Cardiac muscle cell (in vitro differentiated cells and primary cell): ENCODE measurements at regions not wholly inside any gene's neighbourhood (a gene's known extent, or its start where the extent isn't known, plus 50 kb on each side); places are given as distances from the start of the nearest gene placed in this dataset.

ENCODE experiments used
- DNase-seq, 2 donors: peaks; one replicate each; pipeline versions ENCODE4 v3.0.0 to v3.0.0-alpha.2; 2010 to 2017; ENCODE audit warnings: low read depth in 1 of 2, low spot score in 1 of 2
- H3K27ac ChIP-seq: fragments of 200-600 bp; sonication (generic); 2 replicates; pipeline ENCODE4 v1.5.1; 2016
- H3K27me3 ChIP-seq: fragments of 200-600 bp; sonication (generic); 2 replicates; pipeline ENCODE4 v1.6.0; 2016; ENCODE audit warnings: control low read depth
- H3K36me3 ChIP-seq: fragments of 200-600 bp; sonication (generic); 2 replicates; pipeline ENCODE4 v1.5.1; 2016; ENCODE audit warnings: control low read depth
- H3K4me1 ChIP-seq: fragments of 200-600 bp; sonication (generic); 2 replicates; pipeline ENCODE4 v1.8.1; 2017; ENCODE audit warnings: low read depth, mild to moderate bottlenecking, mixed run types
- H3K4me3 ChIP-seq: fragments of 200-600 bp; sonication (generic); 2 replicates; pipeline ENCODE4 v1.5.1; 2016; ENCODE audit warnings: mild to moderate bottlenecking
- H3K9me3 ChIP-seq: fragments of 200-600 bp; sonication (generic); 2 replicates; pipeline ENCODE4 v1.5.1; 2017; ENCODE audit warnings: low read depth, mild to moderate bottlenecking, control low read depth
- TF ChIP-seq, protein P1 (sequence below): IDR thresholded peaks from 2 replicates; pipeline ENCODE4 v1.5.1; 2012; ENCODE audit warnings: low read depth, mild to moderate bottlenecking, low read length

DNA sequence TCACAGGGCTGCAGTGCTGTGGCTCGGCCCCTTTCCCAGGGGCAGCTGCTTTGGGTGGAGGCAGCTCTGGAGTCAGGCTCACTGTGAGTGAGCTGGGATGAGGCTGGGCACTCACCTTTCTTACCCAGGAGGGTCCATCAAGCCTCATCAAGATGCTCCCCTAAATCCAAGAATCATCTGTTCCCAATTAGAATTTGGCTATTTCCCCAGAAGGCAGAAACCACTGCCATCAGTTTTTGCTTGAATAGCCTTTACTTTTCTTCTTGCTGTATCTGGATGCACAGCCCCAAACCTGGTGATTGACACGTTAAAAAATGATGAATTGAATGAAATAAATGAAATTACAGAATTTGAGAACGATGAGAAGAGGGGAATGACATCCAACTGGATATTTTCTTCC lies 74.3 kb upstream of the LYZL1 start:
- no peak overlapping the region for H3K27ac ChIP-seq
- no peaks in the 10 kb centered on the region for H3K4me1 ChIP-seq
- no peak for DNase-seq

DNA sequence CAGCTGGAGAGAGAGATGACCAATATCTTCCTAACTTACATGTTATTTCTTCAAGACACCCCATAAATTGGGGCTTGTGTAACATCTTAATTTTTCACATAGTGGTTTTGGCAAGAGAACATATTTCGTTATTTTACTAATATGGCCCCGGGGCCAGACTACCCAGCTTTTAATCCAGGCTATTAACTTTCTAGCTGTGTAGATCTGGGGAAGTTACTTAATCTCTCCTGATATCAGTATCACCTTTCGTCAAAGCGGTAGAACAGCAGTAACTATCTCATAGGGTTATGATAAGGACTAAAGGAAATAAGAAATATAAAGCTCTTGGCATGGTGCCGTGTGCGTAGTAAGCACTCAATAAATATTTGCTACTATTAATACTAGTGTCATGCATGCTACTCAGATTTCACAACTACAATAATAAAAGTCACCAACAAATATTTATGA lies 71.6 kb upstream of the LYZL1 start:
- Histone ChIP-seq H3K36me3 (no peaks in the 10 kb centered on the region), H3K9me3 (no peaks in the 10 kb centered on the region), H3K27ac (no peak overlapping the region), H3K27me3 (no peaks in the 10 kb centered on the region), H3K4me3 (no peak overlapping the region), H3K4me1 (no peaks in the 10 kb centered on the region)
- TF ChIP-seq, protein P1, sequence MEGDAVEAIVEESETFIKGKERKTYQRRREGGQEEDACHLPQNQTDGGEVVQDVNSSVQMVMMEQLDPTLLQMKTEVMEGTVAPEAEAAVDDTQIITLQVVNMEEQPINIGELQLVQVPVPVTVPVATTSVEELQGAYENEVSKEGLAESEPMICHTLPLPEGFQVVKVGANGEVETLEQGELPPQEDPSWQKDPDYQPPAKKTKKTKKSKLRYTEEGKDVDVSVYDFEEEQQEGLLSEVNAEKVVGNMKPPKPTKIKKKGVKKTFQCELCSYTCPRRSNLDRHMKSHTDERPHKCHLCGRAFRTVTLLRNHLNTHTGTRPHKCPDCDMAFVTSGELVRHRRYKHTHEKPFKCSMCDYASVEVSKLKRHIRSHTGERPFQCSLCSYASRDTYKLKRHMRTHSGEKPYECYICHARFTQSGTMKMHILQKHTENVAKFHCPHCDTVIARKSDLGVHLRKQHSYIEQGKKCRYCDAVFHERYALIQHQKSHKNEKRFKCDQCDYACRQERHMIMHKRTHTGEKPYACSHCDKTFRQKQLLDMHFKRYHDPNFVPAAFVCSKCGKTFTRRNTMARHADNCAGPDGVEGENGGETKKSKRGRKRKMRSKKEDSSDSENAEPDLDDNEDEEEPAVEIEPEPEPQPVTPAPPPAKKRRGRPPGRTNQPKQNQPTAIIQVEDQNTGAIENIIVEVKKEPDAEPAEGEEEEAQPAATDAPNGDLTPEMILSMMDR, result no peak
- no peak for DNase-seq

More for the DNA sequence above, 74.3 kb upstream of the LYZL1 start:
- TF ChIP-seq, protein P1, result no peak
- Histone ChIP-seq H3K27me3 (no peaks in the 10 kb centered on the region), H3K4me3 (no peak overlapping the region), H3K36me3 (no peaks in the 10 kb centered on the region), H3K9me3 (no peaks in the 10 kb centered on the region)

DNA sequence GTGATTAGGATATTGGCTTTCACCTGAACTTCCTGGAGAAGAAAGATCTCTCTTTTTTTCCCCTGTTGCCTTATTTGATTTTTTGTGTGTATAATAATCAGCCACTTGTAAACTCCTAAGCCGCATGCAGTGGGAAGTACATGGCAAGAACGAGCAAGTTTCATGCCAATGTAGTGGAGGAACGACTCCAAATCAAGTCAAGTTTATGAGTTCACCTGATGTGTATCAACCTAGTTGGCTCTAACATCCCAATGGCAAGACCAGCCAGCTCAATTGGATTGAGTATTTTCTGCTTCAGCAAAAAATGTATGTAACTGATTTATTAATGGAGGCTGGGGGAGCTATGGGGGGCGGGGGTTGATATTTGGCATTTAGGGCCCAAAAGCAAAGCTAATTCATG lies 65.5 kb upstream of the LYZL1 start:
- Histone ChIP-seq H3K27ac (no peak overlapping the region), H3K4me1 (peaks cover 4% of the 10 kb centered on the region), H3K36me3 (no peaks in the 10 kb centered on the region), H3K27me3 (no peaks in the 10 kb centered on the region), H3K9me3 (no peaks in the 10 kb centered on the region), H3K4me3 (no peak overlapping the region)
- TF ChIP-seq, protein P1, result no peak
- no peak for DNase-seq

DNA sequence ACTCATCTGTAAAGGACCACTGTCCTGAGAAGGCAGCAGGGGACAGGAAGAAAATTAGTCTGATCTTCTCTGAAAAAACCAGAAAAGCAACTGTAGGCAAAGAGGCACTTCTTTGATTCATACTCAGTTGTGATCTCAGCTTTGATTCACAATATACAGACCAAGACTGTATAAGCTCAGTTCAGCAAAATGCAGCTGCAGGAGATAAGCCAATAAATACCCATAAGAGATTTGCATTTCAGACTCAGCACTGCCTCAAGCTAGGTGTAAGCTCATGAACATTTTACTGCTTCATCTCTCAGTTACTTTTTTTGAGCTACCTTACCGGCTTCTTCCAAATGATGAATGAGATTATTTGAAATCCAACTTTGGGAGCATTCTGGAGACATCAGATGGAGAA lies 64.2 kb upstream of the LYZL1 start:
- Histone ChIP-seq H3K4me1 (peaks cover 4% of the 10 kb centered on the region), H3K27me3 (no peaks in the 10 kb centered on the region), H3K4me3 (no peak overlapping the region), H3K36me3 (no peaks in the 10 kb centered on the region), H3K27ac (no peak overlapping the region), H3K9me3 (no peaks in the 10 kb centered on the region)
- TF ChIP-seq, protein P1, result no peak
- no peak for DNase-seq

DNA sequence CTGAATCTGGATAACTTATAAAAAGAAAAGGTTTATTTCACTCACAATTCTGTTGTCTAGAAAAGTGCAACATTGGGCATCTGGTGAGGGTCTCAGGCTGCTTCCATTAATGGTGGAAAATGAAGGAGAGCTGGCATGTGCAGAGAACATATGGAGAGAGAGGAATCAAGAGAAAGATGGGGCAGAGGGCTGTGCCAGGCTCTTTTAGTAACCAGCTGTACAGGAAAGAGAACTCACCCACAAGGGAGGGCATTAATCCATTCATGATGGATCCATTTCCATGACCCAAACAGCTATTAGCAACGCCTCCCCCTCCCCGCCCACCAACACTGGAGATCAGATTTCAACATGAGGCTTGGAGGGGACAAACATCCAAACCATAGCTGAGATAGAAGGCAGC lies 61.7 kb upstream of the LYZL1 start:
- no peaks in the 10 kb centered on the region for H3K36me3 ChIP-seq

More for the DNA sequence above, 61.7 kb upstream of the LYZL1 start:
- peaks cover 15% of the 10 kb centered on the region for H3K4me1 ChIP-seq
- TF ChIP-seq, protein P1, result no peak
- no peak overlapping the region for H3K27ac ChIP-seq
- no peaks in the 10 kb centered on the region for H3K9me3 ChIP-seq
- no peak for DNase-seq
- no peaks in the 10 kb centered on the region for H3K27me3 ChIP-seq
- H3K4me3 ChIP-seq, result no peak overlapping the region
